Right lobe of liver (tissue), 6 donors: ENCODE measurements at regions not wholly inside any gene's neighbourhood (a gene's known extent, or its start where the extent isn't known, plus 50 kb on each side); places are given as distances from the start of the nearest gene placed in this dataset.

Source experiments
- ATAC-seq, 4 donors: fragments of 200-7000 bp; cut with Tn5 transposase; one replicate each; pipeline ENCODE4 v1.9.1; 2020; ENCODE audit warnings: mild to moderate bottlenecking in 4 of 4, moderate library complexity in 4 of 4
- DNase-seq, 3 donors: peaks; one replicate each; pipeline ENCODE4 v3.0.0-alpha.2; 2020
- H3K27ac ChIP-seq, 3 donors: fragments of 200-600 bp; one replicate each; pipeline ENCODE4 v1.8.0; 2022
- H3K27me3 ChIP-seq, 2 donors: fragments of 200-600 bp; one replicate each; pipeline ENCODE4 v1.8.0; 2022
- H3K36me3 ChIP-seq, 4 donors: fragments of 200-600 bp; sonication (generic) in 1 of 4; one replicate each; pipeline versions ENCODE4 v1.5.1 to v1.8.0; 2017 to 2022; ENCODE audit warnings: control low read depth in 1 of 4
- H3K4me1 ChIP-seq, 4 donors: fragments of 200-600 bp; sonication (generic) in 1 of 4; one replicate each; pipeline versions ENCODE4 v1.5.1 to v1.8.0; 2017 to 2022; ENCODE audit warnings: control low read depth in 1 of 4
- H3K4me3 ChIP-seq, 3 donors: fragments of 200-600 bp; one replicate each; pipeline ENCODE4 v1.8.0; 2022
- H3K9me3 ChIP-seq, 4 donors: fragments of 200-600 bp; sonication (generic) in 1 of 4; one replicate each; pipeline versions ENCODE4 v1.5.1 to v1.8.0; 2017 to 2022; ENCODE audit warnings: control low read depth in 1 of 4
- POLR2A ChIP-seq: fragments of 450-650 bp; IDR thresholded peaks from one replicate; pipeline ENCODE4 v1.6.1; 2017; ENCODE audit warnings: antibody characterized with exemption, mild to moderate bottlenecking
- WGBS: methylation state at CpG from one replicate; pipeline ENCODE4 v1.1.6; 2018; ENCODE audit warnings: low coverage, low lambda C conversion rate; ENCODE audit not compliant: insufficient coverage; ENCODE audit errors: missing lambda C conversion rate; 5-methylcytosine and 5-hydroxymethylcytosine counted together
- intact Hi-C, 2 donors: fragments of 100-400 bp; cut with DNase I; formaldehyde crosslinking; loops; one replicate each; pipeline versions ENCODE4 v1.11.2 to v1.14.1; 2022
- TF ChIP-seq, protein P1 (sequence below), 4 donors: fragments of 200-600 bp in 3 of 4; fragments of 450-650 bp in 1 of 4; IDR thresholded peaks; one replicate each; pipeline versions ENCODE4 v1.5.1 to v1.8.0; 2016 to 2022; ENCODE audit warnings: antibody characterized with exemption in 4 of 4, mild to moderate bottlenecking in 2 of 4
- donor health status: DM: no; HTN: yes; CAD: no.
- donor health status: DM: no; HTN: no; CAD: no.
- donor health status: DM: no; HTN: no; CAD: no.
- donor health status: DM: no; HTN: yes; CAD: no.
- donor health status: DM: no; HTN: yes; CAD: no.

DNA sequence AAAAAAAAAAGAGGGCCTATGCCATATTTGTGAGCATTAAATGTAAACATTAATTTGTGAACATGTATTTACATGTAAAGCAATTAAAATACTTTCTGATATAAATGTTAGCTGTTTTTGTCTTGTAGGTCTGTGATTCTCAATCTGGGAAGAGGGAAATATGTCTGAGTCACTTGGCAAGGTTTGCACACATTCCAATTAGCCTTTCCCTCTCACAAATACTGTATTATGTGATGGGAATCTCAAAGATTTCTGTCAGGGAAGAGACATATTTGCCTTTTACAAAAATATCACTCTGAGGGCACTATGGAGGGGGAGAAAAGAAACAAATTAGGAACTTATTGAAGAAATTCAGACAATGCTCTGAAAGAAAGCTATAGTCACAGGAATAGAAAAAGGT is 483.6 kb downstream of the GBE1 start:
- intact Hi-C loops: no loop called here
- no peak for ATAC-seq

DNA sequence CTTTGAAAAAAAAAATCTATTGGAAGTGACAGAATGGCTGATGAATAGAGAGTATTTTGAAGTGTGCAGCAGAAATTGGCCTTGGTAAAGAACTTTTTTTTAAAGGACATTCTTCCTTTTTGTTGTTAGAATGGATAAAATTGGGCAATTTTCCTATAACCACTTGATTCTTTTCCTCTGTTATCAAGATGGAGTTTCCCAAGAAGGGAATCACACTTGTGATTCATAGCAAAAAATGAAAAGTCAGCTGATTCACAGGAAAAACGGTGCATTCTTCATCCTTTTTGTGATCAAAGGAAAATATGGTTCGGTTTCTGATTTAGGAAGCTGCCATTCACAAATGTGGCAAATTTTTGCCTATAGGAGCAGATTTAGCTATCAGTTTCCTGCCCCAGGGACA is 486.8 kb downstream of the GBE1 start:
- no peak overlapping the region for H3K27ac ChIP-seq
- 70% methylated on average over 2 of the region's 2 CpGs for WGBS
- DNase-seq (no peak), ATAC-seq (no peak)
- H3K4me1 ChIP-seq: no peaks in the 10 kb centered on the region
- no peaks in the 10 kb centered on the region for H3K27me3 ChIP-seq
- intact Hi-C loops: no loop called here
- no peak for TF ChIP-seq POLR2A
- TF ChIP-seq, protein P1, sequence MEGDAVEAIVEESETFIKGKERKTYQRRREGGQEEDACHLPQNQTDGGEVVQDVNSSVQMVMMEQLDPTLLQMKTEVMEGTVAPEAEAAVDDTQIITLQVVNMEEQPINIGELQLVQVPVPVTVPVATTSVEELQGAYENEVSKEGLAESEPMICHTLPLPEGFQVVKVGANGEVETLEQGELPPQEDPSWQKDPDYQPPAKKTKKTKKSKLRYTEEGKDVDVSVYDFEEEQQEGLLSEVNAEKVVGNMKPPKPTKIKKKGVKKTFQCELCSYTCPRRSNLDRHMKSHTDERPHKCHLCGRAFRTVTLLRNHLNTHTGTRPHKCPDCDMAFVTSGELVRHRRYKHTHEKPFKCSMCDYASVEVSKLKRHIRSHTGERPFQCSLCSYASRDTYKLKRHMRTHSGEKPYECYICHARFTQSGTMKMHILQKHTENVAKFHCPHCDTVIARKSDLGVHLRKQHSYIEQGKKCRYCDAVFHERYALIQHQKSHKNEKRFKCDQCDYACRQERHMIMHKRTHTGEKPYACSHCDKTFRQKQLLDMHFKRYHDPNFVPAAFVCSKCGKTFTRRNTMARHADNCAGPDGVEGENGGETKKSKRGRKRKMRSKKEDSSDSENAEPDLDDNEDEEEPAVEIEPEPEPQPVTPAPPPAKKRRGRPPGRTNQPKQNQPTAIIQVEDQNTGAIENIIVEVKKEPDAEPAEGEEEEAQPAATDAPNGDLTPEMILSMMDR (IDR thresholded peaks at IDR 0.05): no peak
- no peaks in the 10 kb centered on the region for H3K36me3 ChIP-seq
- no peaks in the 10 kb centered on the region for H3K9me3 ChIP-seq
- no peak overlapping the region for H3K4me3 ChIP-seq

More for the DNA sequence above, 483.6 kb downstream of the GBE1 start:
- Histone ChIP-seq H3K36me3 (no peaks in the 10 kb centered on the region), H3K4me1 (no peaks in the 10 kb centered on the region), H3K27ac (no peak overlapping the region), H3K27me3 (no peaks in the 10 kb centered on the region), H3K9me3 (no peaks in the 10 kb centered on the region), H3K4me3 (no peak overlapping the region)
- TF ChIP-seq, protein P1 (IDR thresholded peaks at IDR 0.05): no peak
- TF ChIP-seq POLR2A: no peak
- DNase-seq: no peak

DNA sequence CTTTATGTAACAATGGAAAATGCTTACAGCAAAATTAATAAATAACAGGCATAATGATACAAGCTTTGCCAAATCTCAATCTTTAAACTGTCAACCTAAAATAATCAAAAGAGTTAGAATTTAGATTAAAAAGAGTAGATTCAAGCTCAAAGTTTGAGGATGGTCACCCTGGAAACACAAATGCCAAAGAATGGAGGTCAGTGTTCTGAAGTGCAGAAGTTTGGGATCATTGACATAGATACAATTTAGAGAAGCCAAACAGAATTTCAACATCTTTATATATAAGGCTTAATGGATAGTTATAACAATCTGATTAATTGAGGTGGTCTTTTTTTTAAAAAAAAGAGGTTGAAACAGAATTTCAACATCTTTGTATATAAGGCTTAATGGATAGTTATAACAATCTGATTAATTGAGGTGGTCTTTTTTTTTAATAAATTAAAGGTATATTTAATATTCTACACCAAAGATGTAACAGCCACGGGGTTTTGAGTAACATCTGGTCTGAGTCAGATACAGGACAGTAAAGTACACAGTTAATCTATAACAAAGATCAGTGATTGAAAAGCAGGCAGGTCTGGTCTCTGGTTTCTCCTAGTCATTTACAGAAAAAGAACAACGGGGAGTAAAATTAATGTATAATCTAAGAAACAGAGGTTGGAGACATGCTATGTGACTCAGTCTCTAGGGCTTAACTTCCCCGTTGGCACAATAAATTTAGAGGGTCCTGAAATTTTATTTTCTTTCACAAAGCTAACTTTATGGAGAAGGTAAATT is 490.7 kb downstream of the GBE1 start:
- H3K4me3 ChIP-seq: no peak overlapping the region
- H3K27ac ChIP-seq: no peak overlapping the region
- TF ChIP-seq POLR2A: no peak
- TF ChIP-seq, protein P1 (IDR thresholded peaks at IDR 0.05): no peak
- ATAC-seq: peak in 1 of 4 donors; percentile 56
- no peaks in the 10 kb centered on the region for H3K4me1 ChIP-seq
- DNase-seq: no peak
- WGBS: 17% methylated on average over 3 of the region's 3 CpGs
- H3K36me3 ChIP-seq: no peaks in the 10 kb centered on the region
- no peaks in the 10 kb centered on the region for H3K27me3 ChIP-seq
- H3K9me3 ChIP-seq: no peaks in the 10 kb centered on the region
- intact Hi-C loops: no loop called here

DNA sequence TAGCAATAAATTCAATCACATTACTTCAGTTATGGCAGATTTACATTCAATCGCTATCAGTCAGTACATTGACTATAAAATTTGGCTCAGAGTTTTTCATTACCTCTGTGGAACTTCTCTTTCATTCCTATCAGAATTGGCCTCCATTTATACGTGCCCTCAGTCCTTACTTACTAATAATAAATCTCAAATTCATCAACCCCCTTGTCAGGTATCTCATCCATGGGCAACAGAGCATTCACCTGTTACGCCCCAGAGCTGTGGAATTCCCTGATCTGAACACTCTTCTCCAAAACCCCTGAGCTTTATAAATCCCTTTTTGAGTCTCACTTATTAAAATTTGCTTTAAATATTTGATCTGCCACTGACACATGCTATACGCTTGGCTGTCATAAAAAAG is 492.9 kb downstream of the GBE1 start:
- no peak for ATAC-seq
- H3K4me1 ChIP-seq: no peaks in the 10 kb centered on the region
- TF ChIP-seq POLR2A: no peak
- TF ChIP-seq, protein P1 (IDR thresholded peaks at IDR 0.05): no peak

DNA sequence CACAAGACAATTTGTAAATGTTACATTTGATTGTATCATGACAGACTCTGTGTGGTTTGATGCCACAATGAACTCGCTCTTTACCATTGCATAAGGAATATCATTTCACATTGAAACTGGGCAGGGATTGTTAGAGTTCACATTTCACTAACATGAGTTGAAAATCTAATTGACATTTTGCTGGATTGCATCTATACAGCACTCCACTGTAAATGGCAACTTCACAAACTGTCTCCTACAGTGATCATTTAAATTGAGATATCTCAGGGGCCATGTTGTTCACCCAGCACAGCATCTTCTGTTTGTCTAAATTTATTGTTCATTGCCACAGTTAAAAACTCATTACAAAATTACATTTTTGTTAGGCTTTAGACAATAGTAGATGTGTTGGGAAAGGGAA is 499.4 kb downstream of the GBE1 start:
- no peak for TF ChIP-seq POLR2A
- TF ChIP-seq, protein P1 (IDR thresholded peaks at IDR 0.05): no peak
- H3K4me1 ChIP-seq: no peaks in the 10 kb centered on the region
- no peaks in the 10 kb centered on the region for H3K9me3 ChIP-seq
- 100% methylated on average over 1 of the region's 1 CpG for WGBS
- H3K27me3 ChIP-seq: no peaks in the 10 kb centered on the region
- intact Hi-C loops: no loop called here
- ATAC-seq (no peak), DNase-seq (no peak)
- no peak overlapping the region for H3K4me3 ChIP-seq
- no peaks in the 10 kb centered on the region for H3K36me3 ChIP-seq
- no peak overlapping the region for H3K27ac ChIP-seq

More for the DNA sequence above, 492.9 kb downstream of the GBE1 start:
- H3K36me3 ChIP-seq: no peaks in the 10 kb centered on the region
- no peaks in the 10 kb centered on the region for H3K9me3 ChIP-seq
- intact Hi-C loops: no loop called here
- no peak for DNase-seq
- H3K27ac ChIP-seq: no peak overlapping the region
- no peaks in the 10 kb centered on the region for H3K27me3 ChIP-seq
- H3K4me3 ChIP-seq: no peak overlapping the region
- WGBS: 71% methylated on average over 4 of the region's 4 CpGs
